ENCODE measurements at regions not wholly inside any gene's neighbourhood (a gene's known extent, or its start where the extent isn't known, plus 50 kb on each side); places are given as distances from the start of the nearest gene placed in this dataset.
"Not testable (repeated sequence)": the region's sequence is repeated elsewhere in the genome, so short reads cannot be mapped to it uniquely, and the experiment has no call there.

DNA sequence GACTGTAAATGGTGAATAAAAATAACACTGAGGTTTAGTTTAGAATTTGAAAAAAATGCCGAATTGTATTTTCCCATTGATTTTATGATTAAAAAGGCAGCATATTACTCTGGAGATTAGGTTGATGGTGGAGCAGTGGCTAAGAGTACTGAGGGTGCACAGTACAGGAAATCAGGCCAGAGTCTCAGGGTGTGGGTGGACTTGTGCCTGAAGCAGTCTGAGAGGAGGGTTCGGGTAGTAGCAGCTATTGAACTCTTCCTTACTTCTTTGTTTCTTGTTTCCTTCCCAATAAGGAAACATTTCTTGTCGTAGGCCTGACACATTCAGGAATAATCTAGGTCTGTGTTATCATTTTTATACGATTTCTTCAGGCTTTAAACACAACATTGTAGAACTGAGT, 319.0 kb upstream of the MBL2 start:
- no peak for DNase-seq

DNA sequence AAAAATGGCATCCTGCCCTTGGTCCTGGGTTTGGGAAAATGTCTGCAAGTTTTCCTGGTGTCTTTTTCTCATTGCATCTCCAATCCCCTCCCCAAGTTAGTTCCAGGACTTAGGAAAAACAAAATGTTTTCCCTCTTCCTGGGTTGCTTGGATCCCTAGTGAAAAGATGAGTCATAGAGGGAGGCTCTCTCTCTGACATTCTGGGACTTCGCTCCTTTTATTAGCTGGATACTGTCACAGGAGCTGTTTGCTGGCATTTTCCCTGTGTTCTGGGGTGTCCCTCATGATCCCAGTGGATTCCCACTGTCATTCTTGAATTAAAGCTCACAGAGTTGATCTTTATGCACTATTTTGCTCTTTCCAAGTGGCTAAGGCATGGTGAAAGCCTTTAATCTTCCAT, 316.4 kb upstream of the MBL2 start:
- DNase-seq: no peak

GRCh38 chr10:53079283-53079682, 306.7 kb upstream of the MBL2 start:
- DNase-seq: no peak

GRCh38 chr10:53076948-53077347, 304.4 kb upstream of the MBL2 start:
- DNase-seq: no peak

DNA sequence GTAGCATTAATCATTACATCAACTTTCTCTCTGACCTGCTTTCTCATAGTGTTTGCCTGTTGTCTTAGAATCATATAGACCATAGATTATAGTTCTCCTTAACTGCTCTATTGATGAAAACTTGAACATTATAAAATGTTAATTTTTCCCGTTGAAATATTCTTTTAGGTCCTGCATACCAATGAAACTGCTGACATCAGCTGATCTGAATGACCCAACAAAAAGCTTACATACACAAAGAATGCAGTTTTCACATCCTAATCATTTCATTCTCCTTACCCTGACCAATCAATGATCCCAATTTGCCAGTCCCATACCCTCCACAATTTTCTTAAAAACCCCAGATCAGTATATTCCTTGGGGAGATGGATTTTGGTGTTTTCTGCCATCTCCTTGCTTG, 302.9 kb upstream of the MBL2 start:
- no peak for DNase-seq

DNA sequence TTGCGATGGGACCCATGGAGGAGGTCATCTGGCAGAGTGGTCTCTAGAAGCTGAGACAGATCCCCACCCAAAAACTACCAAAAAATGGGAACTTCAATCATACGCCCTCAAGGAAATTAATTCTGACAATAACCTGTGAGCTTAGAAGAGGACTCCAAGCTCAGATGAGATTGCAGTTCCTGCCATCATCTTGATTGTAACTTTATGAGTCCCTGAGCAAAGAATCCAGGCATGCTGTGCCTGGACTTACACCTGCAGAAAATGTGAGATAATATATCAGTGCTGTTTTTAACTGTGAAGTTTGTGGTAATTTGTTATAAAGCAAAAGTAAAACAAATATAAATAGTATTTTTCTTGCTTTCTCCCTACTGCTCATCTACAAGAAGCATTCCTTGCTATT, 299.6 kb upstream of the MBL2 start:
- DNase-seq: no peak

GRCh38 chr10:53071505-53072125, 299.0 kb upstream of the MBL2 start:
- no peak for DNase-seq

DNA sequence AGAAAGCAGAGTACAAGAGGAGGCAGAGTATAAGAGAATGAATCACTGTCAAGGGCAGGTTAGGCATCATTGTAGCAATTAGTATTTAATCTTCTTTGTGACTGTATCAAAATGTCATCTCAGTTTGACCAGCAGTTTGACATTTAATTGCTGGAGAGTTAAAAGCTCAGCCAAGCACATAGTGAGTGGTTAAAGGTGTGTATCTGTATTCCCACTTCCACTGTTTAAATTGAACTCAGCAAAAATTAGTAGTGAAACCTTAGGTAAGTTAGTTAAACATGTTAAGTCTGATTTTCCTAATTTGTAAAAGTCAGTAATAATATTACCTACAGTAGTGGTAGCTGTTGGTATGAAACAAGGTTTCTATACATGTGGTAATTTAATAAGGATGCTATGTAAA, 296.4 kb upstream of the MBL2 start:
- DNase-seq: no peak

- DNase-seq: no peak
Observed at GRCh38 chr10:53064614-53065013, 292.0 kb upstream of the MBL2 start.

DNA sequence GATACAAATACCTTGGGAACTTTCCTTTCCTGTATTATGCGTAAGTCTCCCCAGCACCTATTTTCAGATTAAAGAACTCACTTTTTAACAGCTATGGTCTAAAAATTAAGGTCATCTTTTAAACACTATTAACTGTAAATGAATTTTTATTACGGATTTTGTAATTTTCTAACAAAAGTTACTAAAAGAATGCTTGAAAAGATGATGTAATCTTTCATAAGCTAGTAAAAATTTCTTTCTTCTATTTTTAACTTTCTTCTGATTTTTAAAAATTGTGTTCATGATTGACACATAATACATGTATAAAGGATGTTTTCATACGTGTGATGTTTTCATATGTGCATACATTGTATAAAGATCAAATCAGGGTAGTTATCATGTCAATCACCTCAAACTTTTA, 291.2 kb upstream of the MBL2 start:
- DNase-seq: no peak

GRCh38 chr10:53052521-53053164, 280.1 kb upstream of the MBL2 start:
- no peak for DNase-seq

- DNase-seq: no peak
Observed at GRCh38 chr10:53045315-53045714, 272.7 kb upstream of the MBL2 start.

- not testable (repeated sequence) for DNase-seq
Observed at GRCh38 chr10:53035823-53036222, 263.2 kb upstream of the MBL2 start.

DNA sequence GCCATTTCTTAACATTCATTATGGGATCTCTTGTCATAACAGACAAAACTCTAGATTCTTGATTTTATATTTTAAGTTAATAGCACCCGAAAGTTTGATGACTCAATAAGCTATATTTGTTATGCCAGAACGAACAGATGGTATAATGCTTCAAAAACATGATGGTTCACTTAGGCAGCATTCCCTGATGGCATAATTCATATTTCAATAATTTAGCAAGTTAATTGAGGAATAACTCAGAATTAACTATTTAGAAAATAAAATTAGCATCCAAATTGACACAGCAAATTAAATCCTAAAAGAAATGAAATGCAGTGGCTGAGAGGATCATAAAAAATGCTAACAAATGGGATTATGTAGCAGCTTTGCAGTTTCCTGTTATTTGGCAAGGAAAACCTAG, 260.8 kb upstream of the MBL2 start:
- DNase-seq: no peak

DNA sequence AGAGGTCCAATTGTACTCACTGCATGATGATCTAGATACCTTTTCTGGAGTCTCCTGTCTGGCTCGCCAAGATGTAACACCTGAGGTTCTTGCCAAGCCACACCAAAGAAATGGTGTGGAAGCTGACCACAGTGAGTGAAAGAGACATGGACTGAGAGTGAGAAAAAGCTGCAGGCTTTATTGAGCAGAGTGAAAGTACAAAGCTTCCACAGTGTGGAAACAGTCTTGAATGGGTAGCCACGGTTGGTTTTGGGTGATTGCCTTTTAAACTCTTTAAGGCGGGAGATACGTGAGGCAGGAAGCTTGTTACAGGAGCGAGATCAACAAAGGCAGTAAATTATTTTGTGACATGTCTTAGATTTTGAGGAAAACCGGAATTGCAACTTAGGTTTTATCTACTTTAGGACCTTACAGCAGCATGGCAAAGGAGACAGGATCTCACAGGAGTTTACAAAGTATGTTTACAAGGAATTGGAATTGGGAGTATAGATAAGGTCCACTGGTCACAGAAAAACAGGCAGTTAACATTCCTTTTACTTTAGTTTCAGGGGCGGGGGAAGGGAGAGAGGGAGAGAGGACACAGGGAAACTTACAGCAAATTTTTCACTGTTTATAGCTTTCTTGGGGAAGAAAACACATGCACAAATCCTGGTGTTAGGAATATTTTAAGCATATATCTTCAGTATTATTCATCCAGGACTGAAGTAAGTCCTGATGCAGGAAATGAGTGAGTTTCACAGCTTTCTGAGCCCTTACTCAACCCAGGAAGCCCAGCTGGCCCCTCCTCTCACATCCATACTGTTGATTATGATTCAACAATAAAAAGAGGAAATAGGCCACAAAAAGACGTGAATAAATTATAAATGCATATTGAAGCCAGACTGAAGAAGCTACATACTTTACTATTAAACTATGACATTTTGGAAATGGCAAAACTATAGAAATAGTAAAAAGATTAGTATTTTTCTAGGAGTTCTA, 257.6 kb upstream of the MBL2 start:
- not testable (repeated sequence) for DNase-seq

DNA sequence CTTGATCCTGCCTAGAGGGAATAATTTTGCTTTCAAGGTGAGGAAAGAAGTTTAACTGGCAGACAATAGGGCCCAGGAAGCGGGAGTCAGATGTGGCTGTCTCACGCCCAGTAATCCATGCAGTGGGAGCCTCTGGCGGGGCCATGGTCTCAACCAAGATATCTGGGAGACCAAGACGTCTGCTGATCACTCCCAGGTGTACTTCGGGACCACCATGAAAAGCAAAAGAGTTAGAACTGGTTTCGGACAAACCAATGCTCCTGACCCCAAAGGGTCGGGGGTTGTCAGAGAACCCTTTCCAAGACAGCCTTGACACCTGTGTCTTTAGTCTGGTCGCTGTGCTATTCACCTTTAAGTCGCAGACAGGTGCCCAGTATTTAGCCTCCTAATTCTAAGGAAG, 256.9 kb upstream of the MBL2 start:
- no peak for DNase-seq

DNA sequence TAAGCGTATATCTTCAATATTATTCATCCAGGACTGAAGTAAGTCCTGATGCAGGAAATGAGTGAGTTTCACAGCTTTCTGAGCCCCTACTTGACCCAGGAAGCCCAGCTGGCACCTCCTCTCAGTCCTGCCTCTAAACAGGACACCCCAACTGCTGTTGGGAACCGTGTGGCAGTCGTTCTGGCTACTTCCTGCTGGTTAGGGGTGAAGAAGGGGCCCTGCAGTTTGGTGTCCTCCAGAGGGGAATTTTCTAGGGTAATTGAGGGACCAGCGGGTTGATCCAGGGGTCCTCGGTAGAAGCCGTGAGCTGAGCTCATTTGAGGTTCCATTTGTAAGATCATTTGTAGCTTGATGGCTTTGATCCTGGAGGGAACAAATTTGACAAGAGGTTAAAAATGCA, 253.2 kb upstream of the MBL2 start:
- DNase-seq: not testable (repeated sequence)

DNA sequence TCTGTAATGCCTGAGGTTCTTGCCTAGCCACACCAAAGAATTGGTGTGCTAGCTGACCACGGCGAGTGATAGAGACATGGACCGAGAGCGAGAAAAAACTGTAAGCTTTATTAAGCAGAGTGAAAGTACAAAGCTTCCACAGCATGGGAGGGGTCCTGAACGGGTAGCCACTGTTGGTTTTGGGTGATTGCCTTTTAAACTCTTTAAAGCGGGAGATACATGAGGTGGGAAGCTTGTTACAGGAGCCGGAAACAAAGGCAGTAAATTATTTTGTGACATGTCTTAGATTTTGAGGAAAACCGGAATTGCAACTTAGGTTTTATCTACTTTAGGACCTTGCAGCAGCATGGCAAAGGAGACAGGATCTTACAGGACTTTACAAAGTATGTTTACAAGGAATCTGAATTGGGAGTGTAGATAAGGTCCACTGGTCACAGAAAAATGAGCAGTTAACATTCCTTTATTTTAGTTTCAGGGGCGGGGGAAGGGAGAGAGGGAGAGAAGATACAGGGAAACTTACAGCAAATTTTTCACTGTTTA, 252.7 kb upstream of the MBL2 start:
- DNase-seq: no peak

- DNase-seq: no peak
Observed at GRCh38 chr10:53023411-53023810, 250.8 kb upstream of the MBL2 start.

- DNase-seq: no peak
Observed at GRCh38 chr10:53022611-53023088, 250.1 kb upstream of the MBL2 start.

DNA sequence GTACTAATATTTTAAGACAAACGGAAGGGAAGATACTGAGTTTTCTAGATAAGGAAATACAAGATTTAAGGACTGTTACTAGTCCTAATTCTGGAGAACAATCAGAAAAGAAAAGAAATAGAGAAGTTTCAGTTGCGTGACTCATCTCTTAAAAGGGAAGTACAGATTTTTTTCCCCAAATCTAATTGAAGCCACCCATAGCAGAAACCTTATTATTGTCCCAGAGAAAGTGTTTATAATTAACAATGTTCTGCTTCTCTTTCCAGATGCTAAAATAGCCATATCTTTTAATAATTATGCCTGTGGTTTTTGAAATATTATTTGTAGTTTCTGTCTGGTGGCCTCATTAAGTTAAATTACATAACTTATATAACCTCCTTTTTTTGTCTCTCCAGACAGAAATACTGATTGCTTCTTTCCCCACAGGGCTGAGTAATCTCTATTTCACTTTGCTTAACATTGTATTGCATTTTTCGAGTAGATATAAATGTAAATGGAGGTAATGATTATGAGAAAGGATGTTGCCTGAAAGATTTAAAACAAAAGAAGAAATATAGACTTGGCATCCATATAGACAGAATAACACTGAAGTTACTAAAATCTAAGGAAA, 240.7 kb upstream of the MBL2 start:
- no peak for DNase-seq

Data from amygdala (tissue), 56 donors.